DND-41 (cell line): ENCODE measurements at regions not wholly inside any gene's neighbourhood (a gene's known extent, or its start where the extent isn't known, plus 50 kb on each side); places are given as distances from the start of the nearest gene placed in this dataset.

Source experiments
- ATAC-seq: fragments of 200-7000 bp; cut with Tn5 transposase; 3 replicates; pipeline ENCODE4 v1.9.1; 2021; ENCODE audit warnings: low read depth; ENCODE audit not compliant: insufficient read depth
- DNase-seq: peaks from one replicate; pipeline ENCODE4 v3.0.0-alpha.2; 2020
- H2AFZ ChIP-seq: 2 replicates; pipeline ENCODE4 v1.6.0; 2012; ENCODE audit warnings: low read depth, low read length
- H3K27ac ChIP-seq: 2 replicates; pipeline ENCODE4 v1.5.1; 2012; ENCODE audit warnings: low read length, inconsistent platforms
- H3K27me3 ChIP-seq: fragments of 200-600 bp; sonication (generic); 2 replicates; pipeline ENCODE4 v1.6.0; 2012; ENCODE audit warnings: low read length, mild to moderate bottlenecking, inconsistent platforms; ENCODE audit not compliant: insufficient read depth, poor library complexity
- H3K36me3 ChIP-seq: 2 replicates; pipeline ENCODE4 v1.5.1; 2012; ENCODE audit warnings: low read length, inconsistent platforms; ENCODE audit not compliant: insufficient read depth
- H3K4me1 ChIP-seq: 2 replicates; pipeline ENCODE4 v1.5.1; 2012; ENCODE audit warnings: mild to moderate bottlenecking, low read length; ENCODE audit not compliant: insufficient read depth
- H3K4me2 ChIP-seq: 2 replicates; pipeline ENCODE4 v1.6.0; 2012; ENCODE audit warnings: mild to moderate bottlenecking, moderate library complexity, low read length, inconsistent platforms; ENCODE audit not compliant: insufficient read depth
- H3K4me3 ChIP-seq, 2 experiments: fragments of 200-600 bp in 1 of 2; shearing (Covaris generic) in 1 of 2; 2 replicates each; pipeline ENCODE4 v1.5.1; 2012 to 2016; ENCODE audit warnings: inconsistent platforms in 2 of 2, low read length in 2 of 2, mild to moderate bottlenecking in 2 of 2, low read depth in 1 of 2, moderate library complexity in 1 of 2
- H3K79me2 ChIP-seq: 2 replicates; pipeline ENCODE4 v1.6.0; 2012; ENCODE audit warnings: low read length, inconsistent platforms; ENCODE audit not compliant: insufficient read depth
- H3K9ac ChIP-seq: 2 replicates; pipeline ENCODE4 v1.6.0; 2012; ENCODE audit warnings: low read depth, mild to moderate bottlenecking, inconsistent platforms, low read length, moderate library complexity
- H3K9me3 ChIP-seq: 2 replicates; pipeline ENCODE4 v1.5.1; 2012; ENCODE audit warnings: low read length, moderate library complexity, mild to moderate bottlenecking, inconsistent platforms; ENCODE audit not compliant: insufficient read depth, severe bottlenecking
- H4K20me1 ChIP-seq: 2 replicates; pipeline ENCODE4 v1.6.0; 2012; ENCODE audit warnings: low read length; ENCODE audit not compliant: insufficient read depth
- EZH2 ChIP-seq: IDR thresholded peaks from 3 replicates; pipeline ENCODE4 v1.6.1; 2012; ENCODE audit warnings: borderline replicate concordance, low read depth, mild to moderate bottlenecking, moderate library complexity, low read length, inconsistent platforms; ENCODE audit not compliant: severe bottlenecking
- TF ChIP-seq, protein P1 (sequence below): IDR thresholded peaks from 2 replicates; pipeline ENCODE4 v1.5.1; 2012; ENCODE audit warnings: borderline replicate concordance, low read length, moderate library complexity, mild to moderate bottlenecking; ENCODE audit not compliant: poor library complexity, severe bottlenecking; ENCODE audit errors: extremely low read depth

DNA sequence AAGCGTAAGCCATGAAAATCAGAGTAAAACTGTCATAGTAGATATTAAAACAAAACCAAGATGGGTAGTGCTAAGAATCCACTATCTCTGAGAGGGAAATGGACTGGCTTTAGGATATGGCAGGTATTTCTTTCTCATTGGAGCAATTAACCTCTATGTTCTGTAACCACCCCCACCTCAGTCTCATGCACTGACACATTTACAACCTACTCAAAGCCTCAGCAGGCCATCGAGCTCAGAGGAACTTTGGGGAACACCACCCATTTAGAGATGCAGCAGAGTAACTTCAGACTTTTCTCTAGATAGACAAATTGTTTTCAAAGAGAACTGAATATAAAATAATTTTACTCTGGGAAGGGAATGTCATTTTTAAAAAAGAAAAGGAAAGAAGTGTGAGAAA is 615.8 kb upstream of the ZFHX3 start:
- Histone ChIP-seq H2AFZ (no peak overlapping the region), H3K4me1 (no peaks in the 10 kb centered on the region), H3K4me2 (no peak overlapping the region), H3K36me3 (no peaks in the 10 kb centered on the region), H3K9me3 (no peaks in the 10 kb centered on the region), H3K79me2 (no peaks in the 10 kb centered on the region), H3K27me3 (peaks cover 9% of the 10 kb centered on the region), H4K20me1 (no peaks in the 10 kb centered on the region), H3K4me3 (no peak overlapping the region), H3K27ac (no peak overlapping the region), H3K9ac (no peak overlapping the region)
- ATAC-seq (no peak), DNase-seq (no peak)
- TF ChIP-seq, protein P1, sequence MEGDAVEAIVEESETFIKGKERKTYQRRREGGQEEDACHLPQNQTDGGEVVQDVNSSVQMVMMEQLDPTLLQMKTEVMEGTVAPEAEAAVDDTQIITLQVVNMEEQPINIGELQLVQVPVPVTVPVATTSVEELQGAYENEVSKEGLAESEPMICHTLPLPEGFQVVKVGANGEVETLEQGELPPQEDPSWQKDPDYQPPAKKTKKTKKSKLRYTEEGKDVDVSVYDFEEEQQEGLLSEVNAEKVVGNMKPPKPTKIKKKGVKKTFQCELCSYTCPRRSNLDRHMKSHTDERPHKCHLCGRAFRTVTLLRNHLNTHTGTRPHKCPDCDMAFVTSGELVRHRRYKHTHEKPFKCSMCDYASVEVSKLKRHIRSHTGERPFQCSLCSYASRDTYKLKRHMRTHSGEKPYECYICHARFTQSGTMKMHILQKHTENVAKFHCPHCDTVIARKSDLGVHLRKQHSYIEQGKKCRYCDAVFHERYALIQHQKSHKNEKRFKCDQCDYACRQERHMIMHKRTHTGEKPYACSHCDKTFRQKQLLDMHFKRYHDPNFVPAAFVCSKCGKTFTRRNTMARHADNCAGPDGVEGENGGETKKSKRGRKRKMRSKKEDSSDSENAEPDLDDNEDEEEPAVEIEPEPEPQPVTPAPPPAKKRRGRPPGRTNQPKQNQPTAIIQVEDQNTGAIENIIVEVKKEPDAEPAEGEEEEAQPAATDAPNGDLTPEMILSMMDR, result no peak

DNA sequence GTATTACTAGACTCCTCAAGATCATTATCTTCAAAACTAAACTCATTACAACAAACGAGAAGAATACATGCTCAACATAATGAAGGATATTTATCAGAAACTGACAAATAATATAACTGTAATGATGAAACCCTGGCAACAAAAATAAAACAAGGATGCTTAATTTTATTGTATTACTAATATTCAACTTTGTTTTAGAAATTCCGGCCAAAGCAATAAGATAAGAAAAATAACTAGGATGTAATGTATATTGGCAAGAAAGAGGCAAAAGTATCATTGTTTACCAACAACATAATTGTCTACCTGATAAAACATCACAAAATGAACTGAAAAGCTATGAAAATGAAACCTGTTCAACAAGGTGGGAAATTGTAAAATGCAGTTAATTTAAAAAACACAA is 588.3 kb upstream of the ZFHX3 start:
- Histone ChIP-seq H3K4me1 (no peaks in the 10 kb centered on the region), H3K36me3 (no peaks in the 10 kb centered on the region), H2AFZ (no peak overlapping the region), H3K27me3 (no peaks in the 10 kb centered on the region), H3K9me3 (peaks cover 12% of the 10 kb centered on the region), H4K20me1 (no peaks in the 10 kb centered on the region), H3K79me2 (no peaks in the 10 kb centered on the region), H3K4me2 (no peak overlapping the region), H3K4me3 (no peak overlapping the region), H3K9ac (no peak overlapping the region), H3K27ac (no peak overlapping the region)
- ATAC-seq (no peak), DNase-seq (no peak)
- no peak for TF ChIP-seq EZH2
- TF ChIP-seq, protein P1, result no peak

DNA sequence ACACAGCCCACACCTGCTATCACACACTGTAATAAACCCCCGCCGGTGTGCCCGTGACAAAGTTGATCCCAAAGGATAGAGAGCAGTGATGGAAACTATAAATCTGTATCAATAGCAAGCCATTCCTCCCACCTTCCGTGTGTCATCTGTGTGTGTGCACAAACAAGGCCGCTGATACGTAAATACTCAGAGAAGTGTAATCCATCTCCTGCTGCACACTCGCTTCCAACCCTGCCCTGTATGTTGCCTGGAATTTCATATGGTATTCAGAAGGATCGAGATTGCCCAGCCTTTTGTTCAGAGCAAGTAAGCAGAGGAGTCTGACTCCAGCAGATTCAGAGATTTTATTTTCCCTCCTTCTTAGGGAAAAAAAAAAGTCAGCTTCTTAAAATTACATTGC is 581.1 kb upstream of the ZFHX3 start:
- ATAC-seq, result no peak
- Histone ChIP-seq H4K20me1 (no peaks in the 10 kb centered on the region), H3K9ac (no peak overlapping the region), H3K4me3 (no peak overlapping the region), H3K4me2 (no peak overlapping the region), H3K79me2 (no peaks in the 10 kb centered on the region), H3K36me3 (no peaks in the 10 kb centered on the region), H3K4me1 (no peaks in the 10 kb centered on the region), H3K27ac (no peak overlapping the region), H3K9me3 (no peaks in the 10 kb centered on the region), H2AFZ (no peak overlapping the region), H3K27me3 (peaks cover 2% of the 10 kb centered on the region)
- TF ChIP-seq, protein P1, result no peak
- TF ChIP-seq EZH2, result no peak
- no peak for DNase-seq

DNA sequence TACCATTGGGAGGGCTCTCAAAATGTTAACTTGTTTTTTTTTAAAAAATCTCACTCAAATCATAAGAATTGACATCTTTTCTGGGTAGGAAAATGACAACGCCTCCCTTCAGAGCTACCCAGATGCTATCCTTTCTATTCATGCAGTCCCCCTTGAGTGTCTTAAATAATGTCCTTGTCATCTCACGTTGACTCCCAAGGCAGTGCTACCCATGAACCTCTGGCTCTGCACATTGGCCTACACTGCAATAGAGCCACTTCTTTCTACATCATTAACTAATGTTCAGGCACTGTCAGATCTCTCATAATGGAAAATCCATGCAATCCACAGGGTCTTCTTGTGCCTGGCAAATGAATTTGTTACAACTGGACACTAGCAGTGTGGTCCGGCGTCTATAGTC is 569.8 kb upstream of the ZFHX3 start:
- H2AFZ ChIP-seq, result no peak overlapping the region
- H3K79me2 ChIP-seq, result no peaks in the 10 kb centered on the region
- H3K36me3 ChIP-seq, result no peaks in the 10 kb centered on the region
- H4K20me1 ChIP-seq, result no peaks in the 10 kb centered on the region
- ATAC-seq (no peak), DNase-seq (no peak)
- no peak overlapping the region for H3K4me3 ChIP-seq
- H3K4me2 ChIP-seq, result no peak overlapping the region
- peaks cover 7% of the 10 kb centered on the region for H3K27me3 ChIP-seq
- no peaks in the 10 kb centered on the region for H3K4me1 ChIP-seq
- no peaks in the 10 kb centered on the region for H3K9me3 ChIP-seq
- TF ChIP-seq, protein P1, result no peak
- no peak for TF ChIP-seq EZH2
- H3K9ac ChIP-seq, result no peak overlapping the region
- no peak overlapping the region for H3K27ac ChIP-seq
